HCT116 (cell line): ENCODE measurements at regions not wholly inside any gene's neighbourhood (a gene's known extent, or its start where the extent isn't known, plus 50 kb on each side); places are given as distances from the start of the nearest gene placed in this dataset.

ENCODE experiments used
- ATAC-seq: fragments of 200-7000 bp; cut with Tn5 transposase; 2 replicates; pipeline ENCODE4 v1.9.1; 2020; ENCODE audit warnings: mild to moderate bottlenecking, moderate library complexity
- BruUV-seq: library from RNA; stranded (reverse); fragments of 400-500 nt; replicated peaks from 2 replicates; lab custom pipeline; 2021; lab: Mats Ljungman, UMichigan
- CTCF ChIA-PET: fragments of 300-600 bp; sonication (Branson Sonifier 250); formaldehyde crosslinking; loops from one replicate; lab custom pipeline; 2021; ENCODE audit warnings: antibody characterized with exemption; lab: Charles Lee
- POLR2A ChIA-PET: fragments of 300-600, 350-600 bp; sonication (Branson Sonifier 250); formaldehyde crosslinking; loops from one replicate; lab custom pipeline; 2021; ENCODE audit warnings: antibody characterized with exemption; lab: Charles Lee
- RAD21 ChIA-PET, 2 experiments: fragments of 300-600 bp; sonication (Branson Sonifier 250); formaldehyde crosslinking; loops; one replicate each; lab custom pipeline; 2023; ENCODE audit warnings: low total read pairs in 2 of 2; ENCODE audit not compliant: uncharacterized antibody in 2 of 2, unreplicated experiment in 2 of 2, low non-redundant PET in 1 of 2; lab: Charles Lee
- DNase-seq: peaks from one replicate; pipeline ENCODE4 v3.0.0-alpha.2; 2010; ENCODE audit warnings: low read depth, low spot score
- H2AFZ ChIP-seq: fragments of 200-600 bp; shearing (Covaris generic), sonication (generic); 2 replicates; pipeline ENCODE4 v1.6.1; 2017; ENCODE audit warnings: low read depth, mixed run types, mixed read lengths, antibody characterized with exemption, low read length; ENCODE audit not compliant: poor library complexity, severe bottlenecking
- H3K27ac ChIP-seq: 2 replicates; pipeline ENCODE4 v1.5.1; 2012; ENCODE audit warnings: low read depth, low read length
- H3K27me3 ChIP-seq: fragments of 200-600 bp; sonication (generic); 2 replicates; pipeline ENCODE4 v1.6.1; 2016; ENCODE audit warnings: mixed run types, low read length, mixed read lengths; ENCODE audit not compliant: insufficient read depth
- H3K36me3 ChIP-seq, 2 experiments: fragments of 200-500 bp in 1 of 2; fragments of 200-600 bp in 1 of 2; sonication (Bioruptor generic) in 1 of 2; sonication (generic) in 1 of 2; 2 replicates each; pipeline versions ENCODE4 v1.5.1 to v1.6.1; 2014 to 2016; ENCODE audit warnings: low read length in 2 of 2, inconsistent platforms in 1 of 2, mixed read lengths in 1 of 2, mixed run types in 1 of 2; ENCODE audit not compliant: insufficient read depth in 2 of 2, control insufficient read depth in 1 of 2
- H3K4me1 ChIP-seq, 2 experiments: fragments of 200-600 bp in 1 of 2; sonication (generic) in 1 of 2; 2 replicates each; pipeline versions ENCODE4 v1.5.1 to v1.6.1; 2012 to 2017; ENCODE audit warnings: low read length in 2 of 2, inconsistent platforms in 1 of 2, mild to moderate bottlenecking in 1 of 2, mixed read lengths in 1 of 2, mixed run types in 1 of 2, moderate library complexity in 1 of 2; ENCODE audit not compliant: insufficient read depth in 2 of 2, control insufficient read depth in 1 of 2
- H3K4me2 ChIP-seq: fragments of 200-600 bp; sonication (generic); 2 replicates; pipeline ENCODE4 v1.6.1; 2017; ENCODE audit warnings: mixed run types, low read length, mixed read lengths
- H3K4me3 ChIP-seq, 2 experiments: fragments of 200-600 bp in 1 of 2; sonication (generic) in 1 of 2; replicated peaks in 1 of 2; 2 replicates each; pipeline ENCODE4 v1.5.1; 2011 to 2016; ENCODE audit warnings: low read length in 2 of 2, control low read depth in 1 of 2, low read depth in 1 of 2, mild to moderate bottlenecking in 1 of 2, mixed read lengths in 1 of 2, mixed run types in 1 of 2
- H3K79me2 ChIP-seq: fragments of 200-600 bp; sonication (generic); 2 replicates; pipeline ENCODE4 v1.6.1; 2017; ENCODE audit warnings: mild to moderate bottlenecking, mixed run types, low read length, moderate library complexity, mixed read lengths; ENCODE audit not compliant: insufficient read depth
- H3K9ac ChIP-seq: fragments of 200-600 bp; sonication (generic); 2 replicates; pipeline ENCODE4 v1.6.1; 2016; ENCODE audit warnings: low read length, mixed read lengths
- H3K9me2 ChIP-seq: fragments of 200-600 bp; sonication (generic), shearing (Covaris generic); 2 replicates; pipeline ENCODE4 v1.6.1; 2017; ENCODE audit warnings: mixed run types, mild to moderate bottlenecking, moderate library complexity; ENCODE audit not compliant: insufficient read depth
- H3K9me3 ChIP-seq, 2 experiments: fragments of 200-500 bp in 1 of 2; fragments of 200-600 bp in 1 of 2; sonication (Bioruptor generic) in 1 of 2; sonication (generic) in 1 of 2; 2 replicates each; pipeline ENCODE4 v1.6.1; 2014 to 2017; ENCODE audit warnings: low read length in 2 of 2, mixed read lengths in 2 of 2, inconsistent platforms in 1 of 2, low read depth in 1 of 2, mild to moderate bottlenecking in 1 of 2, mixed run types in 1 of 2, moderate library complexity in 1 of 2; ENCODE audit not compliant: control insufficient read depth in 1 of 2, insufficient read depth in 1 of 2
- H4K20me1 ChIP-seq: fragments of 200-600 bp; sonication (generic), shearing (Covaris generic); 2 replicates; pipeline ENCODE4 v1.6.1; 2017; ENCODE audit warnings: mixed run types, mild to moderate bottlenecking, moderate library complexity; ENCODE audit not compliant: insufficient read depth
- CBX3 ChIP-seq: IDR thresholded peaks from 2 replicates; pipeline ENCODE4 v1.6.1; 2012; ENCODE audit warnings: low read depth
- CEBPB ChIP-seq: IDR thresholded peaks from 2 replicates; pipeline ENCODE4 v1.6.1; 2012; ENCODE audit warnings: low read depth
- EGR1 ChIP-seq: IDR thresholded peaks from 2 replicates; pipeline ENCODE4 v1.6.1; 2012; ENCODE audit warnings: low read depth
- ELF1 ChIP-seq: IDR thresholded peaks from 2 replicates; pipeline ENCODE4 v1.6.1; 2012; ENCODE audit warnings: low read depth, borderline replicate concordance
- EZH2 ChIP-seq: fragments of 200-600 bp; sonication (generic); IDR thresholded peaks from 2 replicates; pipeline ENCODE4 v1.6.1; 2017; ENCODE audit warnings: antibody characterized with exemption, mixed run types
- JUND ChIP-seq: IDR thresholded peaks from 2 replicates; pipeline ENCODE4 v1.6.1; 2012
- POLR2A ChIP-seq: IDR thresholded peaks from 2 replicates; pipeline ENCODE4 v1.7.0; 2011; ENCODE audit warnings: borderline replicate concordance; ENCODE audit not compliant: insufficient read depth, insufficient read length; ENCODE audit errors: extremely low read depth
- POLR2AphosphoS5 ChIP-seq: IDR thresholded peaks from 2 replicates; pipeline ENCODE4 v1.6.1; 2011; ENCODE audit warnings: mild to moderate bottlenecking, low read depth, low read length, moderate library complexity
- RAD21 ChIP-seq: IDR thresholded peaks from 2 replicates; pipeline ENCODE4 v1.6.1; 2012; ENCODE audit warnings: low read depth, mild to moderate bottlenecking
- SIN3A ChIP-seq: IDR thresholded peaks from 2 replicates; pipeline ENCODE4 v1.6.1; 2012; ENCODE audit warnings: low read depth
- TCF7L2 ChIP-seq: IDR thresholded peaks from 2 replicates; pipeline ENCODE4 v1.7.0; 2011; ENCODE audit warnings: borderline replicate concordance, inconsistent platforms; ENCODE audit not compliant: insufficient read depth, insufficient read length; ENCODE audit errors: extremely low read depth
- YY1 ChIP-seq: IDR thresholded peaks from 2 replicates; pipeline ENCODE4 v1.6.1; 2011; ENCODE audit warnings: low read length, low read depth, moderate library complexity, mild to moderate bottlenecking; ENCODE audit not compliant: insufficient replicate concordance; ENCODE audit errors: extremely low read depth
- ZNF274 ChIP-seq: fragments of 200-500 bp; sonication (Bioruptor generic); IDR thresholded peaks from 2 replicates; pipeline ENCODE4 v1.6.1; 2014; ENCODE audit warnings: mild to moderate bottlenecking, low read depth, low read length, inconsistent platforms
- intact Hi-C: fragments of 100-400 bp; cut with micrococcal nuclease; formaldehyde crosslinking; loops from 2 replicates; pipeline ENCODE4 v1.10.0; 2022
- TF ChIP-seq, protein P1 (sequence below): IDR thresholded peaks from 2 replicates; pipeline ENCODE4 v1.6.1; 2011; ENCODE audit warnings: mild to moderate bottlenecking, low read length, moderate library complexity; ENCODE audit not compliant: insufficient replicate concordance; ENCODE audit errors: extremely low read depth
- TF ChIP-seq, protein P2 (sequence below): IDR thresholded peaks from 2 replicates; pipeline ENCODE4 v1.6.1; 2012
- TF ChIP-seq, protein P3 (sequence below): IDR thresholded peaks from 2 replicates; pipeline ENCODE4 v1.6.1; 2012
- TF ChIP-seq, protein P4 (sequence below), 3 experiments: fragments of 200-600 bp in 1 of 3; sonication (generic) in 1 of 3; IDR thresholded peaks in 2 of 3; conservative IDR thresholded peaks in 1 of 3; 2 replicates each; pipeline ENCODE4 v1.5.1; 2012 to 2017; ENCODE audit warnings: low read depth in 2 of 3, low read length in 2 of 3, antibody characterized with exemption in 1 of 3, borderline replicate concordance in 1 of 3, control low read depth in 1 of 3, mild to moderate bottlenecking in 1 of 3, mixed read lengths in 1 of 3, mixed run types in 1 of 3, moderate library complexity in 1 of 3; ENCODE audit not compliant: insufficient read depth in 1 of 3

DNA sequence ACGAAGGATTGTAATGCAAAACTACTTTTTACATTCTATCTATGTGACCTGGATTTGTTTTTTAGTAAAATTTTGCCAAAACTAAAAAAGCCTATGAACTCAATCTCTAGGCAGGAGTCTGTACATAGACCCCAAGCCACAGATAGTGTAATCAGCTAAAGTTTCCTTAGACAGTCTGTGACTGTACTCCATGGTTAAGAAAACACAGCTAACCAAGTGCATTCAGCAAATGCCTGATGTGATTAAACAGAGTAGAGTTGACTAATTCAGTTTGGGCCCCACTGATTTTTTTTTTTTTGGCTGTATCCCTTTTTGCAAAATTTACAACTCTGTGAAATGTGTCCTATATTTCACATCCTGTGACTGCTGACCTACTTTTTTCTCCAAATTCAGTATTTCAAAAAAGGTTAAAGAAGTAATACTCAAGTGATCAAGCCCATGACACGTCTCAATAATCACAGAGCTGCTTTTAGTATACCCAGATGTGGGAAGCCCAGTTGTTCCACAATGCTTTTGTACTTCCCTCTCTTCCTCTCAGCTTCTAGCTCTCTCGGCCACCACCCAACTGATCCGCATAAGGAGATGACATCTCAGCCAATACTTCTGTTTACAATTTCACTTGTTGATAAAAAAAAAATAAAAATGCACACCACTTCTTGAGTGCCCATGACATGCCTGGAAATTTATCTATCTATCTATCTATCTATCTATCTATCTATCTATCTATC, 108.8 kb upstream of the TBX18 start:
- H2AFZ ChIP-seq, result no peak overlapping the region
- no peaks in the 10 kb centered on the region for H3K36me3 ChIP-seq
- no peak overlapping the region for H3K9ac ChIP-seq
- ATAC-seq (no peak), DNase-seq (no peak)
- H3K9me3 ChIP-seq, result no peaks in the 10 kb centered on the region
- ChIA-PET RAD21 (no interaction called here), POLR2A (no interaction called here), CTCF (no interaction called here)
- no peak overlapping the region for H3K4me2 ChIP-seq
- no peaks in the 10 kb centered on the region for H4K20me1 ChIP-seq
- H3K27me3 ChIP-seq, result peaks cover 4% of the 10 kb centered on the region; the same call in 1 of the 2 replicates
- H3K4me3 ChIP-seq, result no peak overlapping the region
- no peak for TF ChIP-seq ELF1
- TF ChIP-seq, protein P1, sequence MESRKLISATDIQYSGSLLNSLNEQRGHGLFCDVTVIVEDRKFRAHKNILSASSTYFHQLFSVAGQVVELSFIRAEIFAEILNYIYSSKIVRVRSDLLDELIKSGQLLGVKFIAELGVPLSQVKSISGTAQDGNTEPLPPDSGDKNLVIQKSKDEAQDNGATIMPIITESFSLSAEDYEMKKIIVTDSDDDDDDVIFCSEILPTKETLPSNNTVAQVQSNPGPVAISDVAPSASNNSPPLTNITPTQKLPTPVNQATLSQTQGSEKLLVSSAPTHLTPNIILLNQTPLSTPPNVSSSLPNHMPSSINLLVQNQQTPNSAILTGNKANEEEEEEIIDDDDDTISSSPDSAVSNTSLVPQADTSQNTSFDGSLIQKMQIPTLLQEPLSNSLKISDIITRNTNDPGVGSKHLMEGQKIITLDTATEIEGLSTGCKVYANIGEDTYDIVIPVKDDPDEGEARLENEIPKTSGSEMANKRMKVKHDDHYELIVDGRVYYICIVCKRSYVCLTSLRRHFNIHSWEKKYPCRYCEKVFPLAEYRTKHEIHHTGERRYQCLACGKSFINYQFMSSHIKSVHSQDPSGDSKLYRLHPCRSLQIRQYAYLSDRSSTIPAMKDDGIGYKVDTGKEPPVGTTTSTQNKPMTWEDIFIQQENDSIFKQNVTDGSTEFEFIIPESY, result no peak
- no peak for TF ChIP-seq SIN3A
- TF ChIP-seq YY1, result no peak
- no peak for TF ChIP-seq POLR2AphosphoS5
- TF ChIP-seq POLR2A, result no peak
- no peak for TF ChIP-seq RAD21
- no peak for TF ChIP-seq EGR1
- no peak for TF ChIP-seq EZH2
- no peak for TF ChIP-seq TCF7L2
- TF ChIP-seq, protein P2, sequence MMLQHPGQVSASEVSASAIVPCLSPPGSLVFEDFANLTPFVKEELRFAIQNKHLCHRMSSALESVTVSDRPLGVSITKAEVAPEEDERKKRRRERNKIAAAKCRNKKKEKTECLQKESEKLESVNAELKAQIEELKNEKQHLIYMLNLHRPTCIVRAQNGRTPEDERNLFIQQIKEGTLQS, result no peak
- TF ChIP-seq JUND, result no peak
- TF ChIP-seq, protein P3, sequence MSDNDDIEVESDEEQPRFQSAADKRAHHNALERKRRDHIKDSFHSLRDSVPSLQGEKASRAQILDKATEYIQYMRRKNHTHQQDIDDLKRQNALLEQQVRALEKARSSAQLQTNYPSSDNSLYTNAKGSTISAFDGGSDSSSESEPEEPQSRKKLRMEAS, result no peak
- no peak for TF ChIP-seq CBX3
- TF ChIP-seq, protein P4, sequence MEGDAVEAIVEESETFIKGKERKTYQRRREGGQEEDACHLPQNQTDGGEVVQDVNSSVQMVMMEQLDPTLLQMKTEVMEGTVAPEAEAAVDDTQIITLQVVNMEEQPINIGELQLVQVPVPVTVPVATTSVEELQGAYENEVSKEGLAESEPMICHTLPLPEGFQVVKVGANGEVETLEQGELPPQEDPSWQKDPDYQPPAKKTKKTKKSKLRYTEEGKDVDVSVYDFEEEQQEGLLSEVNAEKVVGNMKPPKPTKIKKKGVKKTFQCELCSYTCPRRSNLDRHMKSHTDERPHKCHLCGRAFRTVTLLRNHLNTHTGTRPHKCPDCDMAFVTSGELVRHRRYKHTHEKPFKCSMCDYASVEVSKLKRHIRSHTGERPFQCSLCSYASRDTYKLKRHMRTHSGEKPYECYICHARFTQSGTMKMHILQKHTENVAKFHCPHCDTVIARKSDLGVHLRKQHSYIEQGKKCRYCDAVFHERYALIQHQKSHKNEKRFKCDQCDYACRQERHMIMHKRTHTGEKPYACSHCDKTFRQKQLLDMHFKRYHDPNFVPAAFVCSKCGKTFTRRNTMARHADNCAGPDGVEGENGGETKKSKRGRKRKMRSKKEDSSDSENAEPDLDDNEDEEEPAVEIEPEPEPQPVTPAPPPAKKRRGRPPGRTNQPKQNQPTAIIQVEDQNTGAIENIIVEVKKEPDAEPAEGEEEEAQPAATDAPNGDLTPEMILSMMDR (IDR thresholded peaks at IDR 0.05 in 2 of 3, conservative IDR thresholded peaks at IDR 0.05 in 1 of 3; ENCODE audit: borderline replicate concordance in 1 of 3, insufficient read depth in 1 of 3, low read depth in 2 of 3, low read length in 2 of 3), result no peak
- TF ChIP-seq CEBPB, result no peak
- no peak for TF ChIP-seq ZNF274
- no TSS peak for BruUV-seq
- no peak overlapping the region for H3K27ac ChIP-seq
- intact Hi-C loops, result no loop called here
- no peaks in the 10 kb centered on the region for H3K9me2 ChIP-seq
- H3K4me1 ChIP-seq, result no peaks in the 10 kb centered on the region
- no peaks in the 10 kb centered on the region for H3K79me2 ChIP-seq
